DND-41 (cell line): ENCODE measurements at regions not wholly inside any gene's neighbourhood (a gene's known extent, or its start where the extent isn't known, plus 50 kb on each side); places are given as distances from the start of the nearest gene placed in this dataset.
"Not testable (repeated sequence)": the region's sequence is repeated elsewhere in the genome, so short reads cannot be mapped to it uniquely, and the experiment has no call there.

Experiments used
- ATAC-seq: fragments of 200-7000 bp; cut with Tn5 transposase; 3 replicates; pipeline ENCODE4 v1.9.1; 2021; ENCODE audit warnings: low read depth; ENCODE audit not compliant: insufficient read depth
- DNase-seq: peaks from one replicate; pipeline ENCODE4 v3.0.0-alpha.2; 2020
- H2AFZ ChIP-seq: 2 replicates; pipeline ENCODE4 v1.6.0; 2012; ENCODE audit warnings: low read depth, low read length
- H3K27ac ChIP-seq: 2 replicates; pipeline ENCODE4 v1.5.1; 2012; ENCODE audit warnings: low read length, inconsistent platforms
- H3K27me3 ChIP-seq: fragments of 200-600 bp; sonication (generic); 2 replicates; pipeline ENCODE4 v1.6.0; 2012; ENCODE audit warnings: low read length, mild to moderate bottlenecking, inconsistent platforms; ENCODE audit not compliant: insufficient read depth, poor library complexity
- H3K36me3 ChIP-seq: 2 replicates; pipeline ENCODE4 v1.5.1; 2012; ENCODE audit warnings: low read length, inconsistent platforms; ENCODE audit not compliant: insufficient read depth
- H3K4me1 ChIP-seq: 2 replicates; pipeline ENCODE4 v1.5.1; 2012; ENCODE audit warnings: mild to moderate bottlenecking, low read length; ENCODE audit not compliant: insufficient read depth
- H3K4me2 ChIP-seq: 2 replicates; pipeline ENCODE4 v1.6.0; 2012; ENCODE audit warnings: mild to moderate bottlenecking, moderate library complexity, low read length, inconsistent platforms; ENCODE audit not compliant: insufficient read depth
- H3K4me3 ChIP-seq, 2 experiments: fragments of 200-600 bp in 1 of 2; shearing (Covaris generic) in 1 of 2; 2 replicates each; pipeline ENCODE4 v1.5.1; 2012 to 2016; ENCODE audit warnings: inconsistent platforms in 2 of 2, low read length in 2 of 2, mild to moderate bottlenecking in 2 of 2, low read depth in 1 of 2, moderate library complexity in 1 of 2
- H3K79me2 ChIP-seq: 2 replicates; pipeline ENCODE4 v1.6.0; 2012; ENCODE audit warnings: low read length, inconsistent platforms; ENCODE audit not compliant: insufficient read depth
- H3K9ac ChIP-seq: 2 replicates; pipeline ENCODE4 v1.6.0; 2012; ENCODE audit warnings: low read depth, mild to moderate bottlenecking, inconsistent platforms, low read length, moderate library complexity
- H3K9me3 ChIP-seq: 2 replicates; pipeline ENCODE4 v1.5.1; 2012; ENCODE audit warnings: low read length, moderate library complexity, mild to moderate bottlenecking, inconsistent platforms; ENCODE audit not compliant: insufficient read depth, severe bottlenecking
- H4K20me1 ChIP-seq: 2 replicates; pipeline ENCODE4 v1.6.0; 2012; ENCODE audit warnings: low read length; ENCODE audit not compliant: insufficient read depth
- CTCF ChIP-seq: IDR thresholded peaks from 2 replicates; pipeline ENCODE4 v1.5.1; 2012; ENCODE audit warnings: borderline replicate concordance, low read length, moderate library complexity, mild to moderate bottlenecking; ENCODE audit not compliant: poor library complexity, severe bottlenecking; ENCODE audit errors: extremely low read depth
- EZH2 ChIP-seq: IDR thresholded peaks from 3 replicates; pipeline ENCODE4 v1.6.1; 2012; ENCODE audit warnings: borderline replicate concordance, low read depth, mild to moderate bottlenecking, moderate library complexity, low read length, inconsistent platforms; ENCODE audit not compliant: severe bottlenecking

GRCh38 chr17:30586818-30587595 is 109.8 kb downstream of the GOSR1 start:
- Histone ChIP-seq H3K36me3 (no peaks in the 10 kb centered on the region), H3K9me3 (no peaks in the 10 kb centered on the region), H2AFZ (no peak overlapping the region), H4K20me1 (no peaks in the 10 kb centered on the region), H3K4me1 (no peaks in the 10 kb centered on the region), H3K4me3 (no peak overlapping the region), H3K4me2 (no peak overlapping the region), H3K79me2 (no peaks in the 10 kb centered on the region), H3K9ac (no peak overlapping the region), H3K27ac (no peak overlapping the region), H3K27me3 (no peaks in the 10 kb centered on the region)
- ATAC-seq, result no peak
- no peak for TF ChIP-seq EZH2
- no peak for DNase-seq

- no peaks in the 10 kb centered on the region for H4K20me1 ChIP-seq
- H3K79me2 ChIP-seq, result no peaks in the 10 kb centered on the region
- no peak overlapping the region for H3K27ac ChIP-seq
- no peak overlapping the region for H3K9ac ChIP-seq
- H3K9me3 ChIP-seq, result no peaks in the 10 kb centered on the region
- TF ChIP-seq EZH2 (no peak), CTCF (no peak)
- H3K27me3 ChIP-seq, result no peaks in the 10 kb centered on the region
- H3K4me1 ChIP-seq, result no peaks in the 10 kb centered on the region
- no peak for DNase-seq
- no peak overlapping the region for H3K4me3 ChIP-seq
- ATAC-seq, result no peak
- H2AFZ ChIP-seq, result no peak overlapping the region
- no peaks in the 10 kb centered on the region for H3K36me3 ChIP-seq
- no peak overlapping the region for H3K4me2 ChIP-seq
Observed at GRCh38 chr17:30584810-30585209, 107.6 kb downstream of the GOSR1 start.

- Histone ChIP-seq H3K9ac (no peak overlapping the region), H3K9me3 (no peaks in the 10 kb centered on the region), H3K4me1 (no peaks in the 10 kb centered on the region), H4K20me1 (no peaks in the 10 kb centered on the region), H3K27ac (no peak overlapping the region), H3K27me3 (no peaks in the 10 kb centered on the region), H3K4me3 (no peak overlapping the region), H3K79me2 (no peaks in the 10 kb centered on the region), H2AFZ (no peak overlapping the region), H3K4me2 (no peak overlapping the region), H3K36me3 (no peaks in the 10 kb centered on the region)
- no peak for ATAC-seq
- DNase-seq, result no peak
- no peak for TF ChIP-seq CTCF
- no peak for TF ChIP-seq EZH2
Observed at GRCh38 chr17:30580916-30581315, 103.7 kb downstream of the GOSR1 start.

- no peak overlapping the region for H2AFZ ChIP-seq
- no peak overlapping the region for H3K9ac ChIP-seq
- no peak overlapping the region for H3K4me2 ChIP-seq
- no peaks in the 10 kb centered on the region for H3K9me3 ChIP-seq
- H3K27me3 ChIP-seq, result no peaks in the 10 kb centered on the region
- H3K36me3 ChIP-seq, result no peaks in the 10 kb centered on the region
- H4K20me1 ChIP-seq, result no peaks in the 10 kb centered on the region
- ATAC-seq, result no peak
- no peak overlapping the region for H3K27ac ChIP-seq
- H3K4me1 ChIP-seq, result no peaks in the 10 kb centered on the region
- no peak overlapping the region for H3K4me3 ChIP-seq
- H3K79me2 ChIP-seq, result no peaks in the 10 kb centered on the region
- TF ChIP-seq EZH2 (no peak), CTCF (no peak)
- DNase-seq, result no peak
Observed at GRCh38 chr17:30579610-30580315, 102.6 kb downstream of the GOSR1 start.

GRCh38 chr17:30578015-30578717 is 101.0 kb downstream of the GOSR1 start:
- not testable (repeated sequence) for H3K27ac ChIP-seq, H3K9me3 ChIP-seq, H3K79me2 ChIP-seq, H3K4me2 ChIP-seq, ATAC-seq, H3K27me3 ChIP-seq, H3K9ac ChIP-seq, H4K20me1 ChIP-seq, DNase-seq, H3K4me3 ChIP-seq, H3K36me3 ChIP-seq, H3K4me1 ChIP-seq, H2AFZ ChIP-seq
